Progenitor cell of endocrine pancreas (in vitro differentiated cells): ENCODE measurements at regions not wholly inside any gene's neighbourhood (a gene's known extent, or its start where the extent isn't known, plus 50 kb on each side); places are given as distances from the start of the nearest gene placed in this dataset.
A peak's percentile ranks its signal among the peaks of the same experiment; 100 is the strongest.

Experiments used
- DNase-seq: peaks from one replicate; pipeline ENCODE4 v3.0.0; 2021; ENCODE audit warnings: low spot score; ENCODE audit not compliant: unreplicated experiment
- H3K27ac Mint-ChIP-seq: 2 replicates; pipeline ENCODE4 v1.8.0; 2021; ENCODE audit warnings: mild to moderate bottlenecking, moderate library complexity, mixed read lengths
- H3K27me3 Mint-ChIP-seq: 2 replicates; pipeline ENCODE4 v1.8.0; 2021; ENCODE audit warnings: mixed read lengths
- H3K36me3 Mint-ChIP-seq: 2 replicates; pipeline ENCODE4 v1.8.0; 2022; ENCODE audit warnings: mixed read lengths; ENCODE audit not compliant: insufficient read depth
- H3K4me1 Mint-ChIP-seq: 2 replicates; pipeline ENCODE4 v1.8.0; 2021; ENCODE audit warnings: low read depth, mixed read lengths
- H3K4me3 Mint-ChIP-seq: 2 replicates; pipeline ENCODE4 v1.8.0; 2021; ENCODE audit warnings: low read depth, mild to moderate bottlenecking, moderate library complexity, mixed read lengths
- H3K9me3 Mint-ChIP-seq: 2 replicates; pipeline ENCODE4 v1.8.0; 2021; ENCODE audit warnings: low read depth, mixed read lengths
- TF ChIP-seq, protein P1 (sequence below): fragments of 200-600 bp; sonication (generic); IDR thresholded peaks from one replicate; pipeline ENCODE4 v1.5.0; 2021; ENCODE audit warnings: antibody characterized with exemption, mild to moderate bottlenecking; ENCODE audit not compliant: unreplicated experiment

DNA sequence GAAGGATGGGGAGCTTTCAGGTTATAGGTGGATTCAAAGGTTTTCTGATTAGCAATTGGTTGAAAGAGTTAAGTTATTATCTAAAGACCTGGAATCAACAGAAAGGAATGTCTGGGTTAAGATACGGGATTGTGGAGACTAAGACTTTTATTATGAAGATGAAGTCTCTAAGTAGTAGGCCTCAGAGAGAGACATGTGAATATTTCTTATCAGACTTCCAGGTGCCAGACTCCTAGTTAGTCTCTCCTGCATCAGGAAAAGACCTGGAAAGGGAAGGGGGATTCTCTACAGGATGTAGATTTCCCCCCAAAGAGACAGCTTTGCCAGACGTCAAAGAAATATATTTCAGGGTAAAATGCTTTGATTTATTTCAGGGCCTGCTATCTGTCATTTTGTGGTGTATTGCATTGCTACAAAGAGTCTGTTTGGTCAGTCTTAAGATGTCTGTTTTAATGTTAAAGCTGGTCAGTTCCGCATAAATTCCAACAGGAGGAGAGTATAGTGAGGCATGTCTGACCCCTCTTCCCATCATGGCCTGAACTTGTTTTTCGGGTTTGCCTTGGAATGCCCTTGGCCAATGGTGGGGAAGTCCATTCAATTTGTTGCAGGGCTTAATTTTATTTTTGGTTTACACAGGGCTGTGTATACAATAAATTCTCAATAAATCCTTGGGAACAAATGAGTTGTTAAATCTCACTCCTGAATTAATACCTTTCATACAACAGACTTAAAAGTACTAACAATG lies 103.4 kb upstream of the RALGAPA2 start:
- DNase-seq = no peak
- Mint-ChIP-seq H3K9me3 (peaks cover 4% of the 10 kb centered on the region), H3K27me3 (peaks cover 13% of the 10 kb centered on the region), H3K36me3 (no peaks in the 10 kb centered on the region), H3K27ac (peak overlapping the region; percentile 27), H3K4me1 (peaks cover 9% of the 10 kb centered on the region), H3K4me3 (no peak overlapping the region)
- TF ChIP-seq, protein P1, sequence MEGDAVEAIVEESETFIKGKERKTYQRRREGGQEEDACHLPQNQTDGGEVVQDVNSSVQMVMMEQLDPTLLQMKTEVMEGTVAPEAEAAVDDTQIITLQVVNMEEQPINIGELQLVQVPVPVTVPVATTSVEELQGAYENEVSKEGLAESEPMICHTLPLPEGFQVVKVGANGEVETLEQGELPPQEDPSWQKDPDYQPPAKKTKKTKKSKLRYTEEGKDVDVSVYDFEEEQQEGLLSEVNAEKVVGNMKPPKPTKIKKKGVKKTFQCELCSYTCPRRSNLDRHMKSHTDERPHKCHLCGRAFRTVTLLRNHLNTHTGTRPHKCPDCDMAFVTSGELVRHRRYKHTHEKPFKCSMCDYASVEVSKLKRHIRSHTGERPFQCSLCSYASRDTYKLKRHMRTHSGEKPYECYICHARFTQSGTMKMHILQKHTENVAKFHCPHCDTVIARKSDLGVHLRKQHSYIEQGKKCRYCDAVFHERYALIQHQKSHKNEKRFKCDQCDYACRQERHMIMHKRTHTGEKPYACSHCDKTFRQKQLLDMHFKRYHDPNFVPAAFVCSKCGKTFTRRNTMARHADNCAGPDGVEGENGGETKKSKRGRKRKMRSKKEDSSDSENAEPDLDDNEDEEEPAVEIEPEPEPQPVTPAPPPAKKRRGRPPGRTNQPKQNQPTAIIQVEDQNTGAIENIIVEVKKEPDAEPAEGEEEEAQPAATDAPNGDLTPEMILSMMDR = no peak

DNA sequence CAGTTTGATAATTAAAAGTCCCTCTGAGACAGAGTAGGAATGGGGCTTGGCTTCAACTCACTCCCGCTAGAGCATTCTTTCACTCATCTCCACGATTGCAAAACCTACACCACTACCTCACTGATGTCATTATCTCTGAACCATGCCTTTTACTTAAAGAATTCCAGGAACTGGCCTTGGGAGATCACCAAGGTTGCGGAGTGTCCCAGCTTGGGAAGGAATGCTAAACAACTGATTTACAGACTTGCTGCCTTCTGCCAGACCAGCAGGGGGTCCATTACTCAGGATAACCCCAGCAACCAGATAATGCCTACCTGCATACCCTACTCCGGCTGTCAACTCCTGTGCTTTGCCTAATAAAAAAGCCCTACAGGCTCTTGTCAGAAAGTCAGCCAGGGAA lies 102.2 kb upstream of the RALGAPA2 start:
- no peak for DNase-seq
- Mint-ChIP-seq H3K4me3 (no peak overlapping the region), H3K27ac (no peak overlapping the region), H3K9me3 (peaks cover 4% of the 10 kb centered on the region), H3K4me1 (peaks cover 5% of the 10 kb centered on the region), H3K27me3 (peaks cover 8% of the 10 kb centered on the region), H3K36me3 (no peaks in the 10 kb centered on the region)
- TF ChIP-seq, protein P1 = peak; percentile 19

DNA sequence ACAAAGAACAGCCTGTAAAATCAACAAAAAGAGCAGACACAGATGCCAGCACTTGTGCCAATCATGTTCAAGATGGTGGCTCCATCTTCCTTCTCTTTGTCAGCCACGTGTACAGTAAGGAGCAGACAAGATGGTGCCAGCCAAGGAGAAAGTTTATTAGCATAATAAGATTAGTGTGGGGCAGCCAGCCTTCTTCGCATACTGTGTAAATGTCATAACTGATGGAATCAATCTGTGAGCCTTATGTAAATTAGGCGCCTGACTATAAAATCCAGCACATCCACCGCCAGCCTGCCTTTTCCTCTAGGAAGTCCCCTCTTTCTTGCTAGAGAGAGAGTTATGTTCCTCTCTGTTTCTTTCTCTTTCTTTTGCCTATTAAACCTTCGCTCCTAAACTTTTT lies 99.7 kb upstream of the RALGAPA2 start:
- H3K9me3 Mint-ChIP-seq = peaks cover 4% of the 10 kb centered on the region
- no peak overlapping the region for H3K27ac Mint-ChIP-seq
- H3K27me3 Mint-ChIP-seq = peaks cover 11% of the 10 kb centered on the region
- no peaks in the 10 kb centered on the region for H3K36me3 Mint-ChIP-seq
- H3K4me3 Mint-ChIP-seq = no peak overlapping the region
- H3K4me1 Mint-ChIP-seq = peaks cover 5% of the 10 kb centered on the region
- TF ChIP-seq, protein P1 = no peak
- DNase-seq = no peak

DNA sequence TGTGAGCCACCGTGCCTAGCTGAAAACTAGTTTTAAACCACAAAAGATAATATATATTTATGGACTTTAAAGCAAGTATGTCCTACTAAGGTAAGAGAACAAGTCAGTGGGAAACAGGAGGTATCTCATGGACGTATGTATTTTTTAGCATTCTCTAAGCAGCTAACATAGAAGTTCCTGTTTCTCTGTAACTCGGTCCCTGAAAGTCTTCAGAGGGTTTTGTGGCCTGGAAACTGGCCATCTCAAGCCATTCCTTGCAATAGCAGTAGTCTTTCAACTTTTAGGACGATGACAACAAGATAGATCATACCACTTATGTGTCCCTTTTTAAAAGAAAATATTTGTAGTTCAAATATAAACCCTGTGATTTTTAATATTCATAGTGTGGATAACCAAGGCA lies 95.6 kb upstream of the RALGAPA2 start:
- Mint-ChIP-seq H3K4me1 (no peaks in the 10 kb centered on the region), H3K4me3 (no peak overlapping the region), H3K27me3 (peaks cover 15% of the 10 kb centered on the region), H3K9me3 (peaks cover 4% of the 10 kb centered on the region), H3K36me3 (no peaks in the 10 kb centered on the region), H3K27ac (no peak overlapping the region)
- TF ChIP-seq, protein P1 = no peak
- no peak for DNase-seq

DNA sequence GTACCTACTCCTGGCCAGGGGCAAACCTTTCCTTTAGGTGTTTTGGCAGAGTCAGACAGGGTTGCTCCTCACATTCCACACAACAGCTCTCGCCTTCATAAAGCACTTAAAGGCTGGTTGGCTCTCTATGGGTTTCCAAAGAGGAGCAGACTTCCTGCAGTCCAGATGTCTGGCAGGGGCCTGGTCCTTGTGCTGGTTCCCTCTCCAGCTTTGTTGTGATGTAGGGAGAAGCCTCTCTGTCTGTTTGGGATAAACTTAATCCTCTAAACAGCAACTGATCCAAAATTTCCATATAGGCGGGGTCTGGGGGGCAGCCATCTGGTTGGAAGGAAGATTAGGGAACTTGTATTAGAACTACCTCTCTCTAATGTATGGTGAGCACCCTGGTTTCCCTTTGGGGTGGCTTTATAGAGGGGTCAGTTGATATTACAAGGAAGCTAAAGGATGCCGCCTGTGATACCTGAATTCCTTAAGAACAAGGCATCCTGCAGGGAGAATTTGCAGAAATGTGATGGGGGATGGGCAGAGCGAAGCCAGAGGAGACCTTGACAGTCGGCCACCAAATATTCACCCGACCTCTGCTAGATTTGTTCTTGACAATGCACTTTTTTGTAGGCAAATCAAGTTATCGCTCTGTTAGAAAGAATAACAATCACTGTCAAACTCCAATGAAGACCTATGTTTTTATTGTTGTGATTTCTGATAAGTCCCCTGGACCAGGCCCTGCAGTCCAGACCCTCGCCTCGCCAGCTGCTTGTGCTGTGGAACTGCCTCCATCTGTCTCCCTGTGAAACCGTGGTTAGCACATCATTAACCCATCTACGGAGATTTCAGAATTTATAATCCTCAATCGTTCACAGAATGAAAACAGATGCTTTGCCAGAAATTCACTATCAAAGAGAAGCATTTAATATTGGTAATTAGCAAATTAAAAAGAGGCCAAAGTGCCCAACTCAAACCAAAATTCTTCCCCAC lies 94.0 kb upstream of the RALGAPA2 start:
- H3K27me3 Mint-ChIP-seq = peaks cover 14% of the 10 kb centered on the region
- H3K9me3 Mint-ChIP-seq = peaks cover 3% of the 10 kb centered on the region
- no peaks in the 10 kb centered on the region for H3K4me1 Mint-ChIP-seq
- TF ChIP-seq, protein P1 = no peak
- H3K36me3 Mint-ChIP-seq = no peaks in the 10 kb centered on the region
- no peak overlapping the region for H3K27ac Mint-ChIP-seq
- no peak overlapping the region for H3K4me3 Mint-ChIP-seq
- DNase-seq = no peak
